ENCODE measurements at regions not wholly inside any gene's neighbourhood (a gene's known extent, or its start where the extent isn't known, plus 50 kb on each side); places are given as distances from the start of the nearest gene placed in this dataset.
"Not testable (repeated sequence)": the region's sequence is repeated elsewhere in the genome, so short reads cannot be mapped to it uniquely, and the experiment has no call there.

DNA sequence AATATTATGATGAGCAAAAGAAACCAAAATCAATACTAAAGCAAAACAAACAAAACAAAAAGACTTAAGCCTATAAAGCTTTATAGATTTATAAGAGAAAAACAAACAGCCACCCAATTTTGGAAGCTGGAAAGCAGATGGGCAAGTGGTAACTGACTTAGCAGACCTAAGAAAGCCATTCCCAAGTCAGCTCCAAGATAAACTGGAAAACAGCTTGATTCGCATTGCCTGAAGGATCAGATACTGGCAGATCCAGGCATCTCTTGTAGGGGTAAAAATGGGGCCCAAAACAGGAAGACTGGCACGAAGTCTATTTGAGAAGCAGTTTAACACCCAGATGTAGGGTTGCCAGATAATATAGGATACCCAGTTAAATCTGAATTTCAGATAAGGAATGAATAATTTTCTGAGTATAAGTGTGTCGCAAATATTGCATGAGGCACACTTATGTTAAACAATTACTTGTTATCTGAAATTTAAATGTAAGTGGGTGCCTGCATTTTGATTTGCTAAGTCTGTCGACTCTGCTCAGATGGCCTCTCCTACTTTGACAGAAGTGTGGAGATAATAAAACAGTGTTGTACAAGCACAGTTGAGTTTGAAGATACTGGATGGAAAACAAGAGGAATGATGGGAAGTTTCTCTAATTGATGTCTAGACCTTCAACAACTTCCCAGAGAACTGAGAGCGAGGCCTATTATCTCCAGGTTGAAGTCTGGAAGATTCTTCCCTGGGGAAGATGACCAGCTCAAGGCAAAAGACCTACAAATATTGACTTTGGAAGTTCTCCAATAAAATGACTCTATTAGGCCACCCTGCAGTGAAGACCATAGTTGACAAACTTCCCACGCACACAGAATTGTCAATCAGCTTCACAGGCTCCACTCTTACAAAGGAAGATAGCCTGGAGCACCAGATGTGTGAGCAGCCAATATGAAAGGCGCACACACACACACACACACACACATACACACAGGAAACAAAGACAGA, 113.4 kb downstream of the FAM50B start:
- DNase-seq = no peak

DNA sequence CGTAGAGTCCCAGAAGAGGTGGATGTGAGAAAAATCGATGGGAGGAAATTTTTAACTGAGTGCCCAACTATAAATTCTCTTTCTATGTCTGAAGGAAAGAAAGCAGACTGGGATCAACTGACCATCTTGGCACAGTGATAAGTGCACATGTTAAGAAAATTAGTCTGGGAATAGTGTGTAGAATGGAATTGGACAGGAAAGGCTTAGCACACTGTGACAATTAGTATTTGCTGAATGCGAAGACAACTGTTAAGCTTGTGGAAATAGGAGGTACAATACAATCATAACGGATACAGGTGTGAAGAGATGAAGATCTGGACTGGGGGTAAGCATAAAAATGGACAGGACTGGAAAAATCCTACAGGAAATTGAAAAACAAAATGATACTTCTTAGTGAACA, 114.3 kb downstream of the FAM50B start:
- DNase-seq = no peak

DNA sequence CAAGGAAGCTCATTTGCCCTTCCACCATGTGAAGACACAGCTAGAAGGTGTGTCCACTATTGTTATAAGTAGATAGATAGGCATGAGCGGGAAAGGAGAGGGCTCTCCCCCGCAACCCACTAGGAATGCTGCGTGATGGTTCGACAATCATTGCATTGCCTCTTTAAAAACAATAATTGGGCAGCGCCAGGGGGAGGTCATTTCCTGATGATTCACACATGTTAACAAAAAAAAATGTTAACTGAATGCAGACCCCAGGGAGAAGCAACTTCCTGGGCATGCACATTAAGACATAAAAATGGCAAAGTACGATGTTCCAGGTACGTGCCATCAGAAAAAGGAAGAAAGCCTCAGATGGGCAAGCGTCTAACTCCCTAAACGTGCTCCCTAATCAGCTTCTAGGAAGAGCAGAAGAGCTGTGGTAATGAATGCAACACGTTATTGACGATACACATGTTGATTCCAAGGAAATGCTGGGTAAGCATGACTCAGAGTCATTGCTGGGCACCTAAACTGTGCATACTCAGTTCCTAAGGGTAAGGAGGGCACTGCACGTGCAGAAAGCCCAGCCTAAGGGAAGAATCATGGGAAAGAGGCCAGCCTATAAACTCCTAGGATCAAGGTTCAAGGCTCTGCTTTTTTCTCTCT, 113.7 kb downstream of the FAM217A start:
- no peak for DNase-seq

DNA sequence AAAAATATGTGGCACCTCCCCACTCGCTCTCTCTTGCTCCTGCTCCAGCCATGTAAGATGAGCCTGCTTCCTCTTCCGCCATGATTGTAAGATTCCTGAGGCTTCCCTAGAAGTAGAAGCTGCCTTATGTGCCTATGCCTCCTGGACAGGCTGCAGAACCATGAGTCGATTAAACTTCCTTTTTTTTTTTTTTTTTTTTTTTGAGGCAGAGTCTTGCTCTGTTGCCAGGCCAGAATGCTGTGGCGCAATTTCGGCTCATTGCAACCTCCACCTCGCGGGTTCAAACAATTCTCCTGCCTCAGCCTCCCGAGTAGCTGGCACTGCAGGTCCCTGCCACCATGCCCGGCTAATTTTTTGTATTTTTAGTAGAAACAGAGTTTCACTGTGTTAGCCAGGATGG, 112.5 kb downstream of the FAM217A start:
- DNase-seq = peak; percentile 15 to 58 (median 42)

DNA sequence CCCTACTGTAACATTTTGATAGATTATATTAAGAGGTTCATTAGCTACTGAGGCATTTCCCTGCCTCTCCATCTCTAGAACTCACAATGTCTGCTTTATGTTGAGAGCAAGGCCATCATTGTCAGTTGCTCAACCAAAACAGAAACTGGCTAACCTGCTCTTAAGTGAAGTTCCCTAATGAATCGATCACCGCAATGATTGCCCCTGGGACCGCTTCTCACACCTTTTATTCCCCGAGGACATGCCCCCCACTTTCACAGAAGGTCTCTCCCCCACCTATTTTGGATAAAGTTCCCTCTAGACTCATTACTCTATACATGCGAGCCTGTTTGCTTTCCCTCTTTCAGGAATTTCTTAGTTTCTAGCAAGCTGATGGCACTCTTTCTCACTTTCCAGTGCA, 108.8 kb downstream of the FAM217A start:
- DNase-seq = no peak

DNA sequence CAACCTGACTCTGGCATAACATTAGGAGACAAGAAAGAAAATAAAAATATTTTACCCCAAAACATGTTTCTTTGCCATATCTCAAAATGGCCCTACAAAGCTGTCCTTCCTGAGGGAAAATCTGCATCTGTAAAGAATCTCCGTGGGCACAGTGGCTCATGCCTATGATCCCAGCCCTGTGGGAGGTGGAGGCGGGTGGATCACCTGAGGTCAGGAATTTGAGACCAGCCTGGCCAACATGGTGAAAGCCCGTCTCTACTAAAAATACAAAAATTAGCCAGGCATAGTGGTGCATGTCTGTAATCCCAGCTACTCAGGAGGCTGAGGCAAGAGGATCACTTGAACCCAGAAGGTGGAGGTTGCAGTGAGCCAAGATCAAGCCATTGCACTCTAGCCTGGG, 105.8 kb downstream of the FAM217A start:
- DNase-seq = not testable (repeated sequence)

DNA sequence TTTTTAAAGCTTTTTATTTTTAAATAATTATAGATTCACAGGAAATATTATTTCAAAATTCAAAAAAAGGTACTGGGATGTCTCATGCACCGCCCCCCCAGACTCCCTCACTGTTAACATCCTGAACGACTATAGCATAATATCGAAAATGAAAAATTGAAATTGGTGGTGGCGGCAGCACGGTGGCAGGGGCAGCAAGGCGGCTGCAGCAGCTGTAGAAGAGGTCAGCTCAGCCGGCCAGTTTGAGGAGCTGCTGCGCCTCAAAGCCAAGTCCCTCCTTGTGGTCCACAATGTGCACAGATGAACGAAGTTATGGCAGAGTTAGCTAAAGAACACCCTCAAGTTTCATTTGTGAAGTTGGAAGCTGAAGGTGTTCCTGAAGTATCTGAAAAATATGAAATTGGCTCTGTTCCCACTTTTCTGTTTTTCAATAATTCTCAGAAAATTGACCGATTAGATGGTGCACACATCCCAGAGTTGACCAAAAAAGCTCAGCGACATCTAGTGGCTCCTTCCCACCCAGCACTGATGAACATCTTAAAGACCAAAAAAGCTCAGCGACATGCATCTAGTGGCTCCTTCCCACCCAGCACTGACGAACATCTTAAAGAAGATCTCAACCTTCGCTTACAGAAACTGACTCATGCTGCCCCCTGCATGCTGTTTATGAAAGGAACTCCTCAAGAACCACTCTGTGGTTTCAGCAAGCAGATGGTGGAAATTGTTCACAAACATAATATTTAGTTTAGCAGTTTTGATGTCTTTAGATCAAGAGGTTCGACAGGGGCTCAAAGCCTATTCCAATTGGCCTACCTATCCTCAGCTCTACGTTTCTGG, 100.8 kb downstream of the FAM217A start:
- DNase-seq = peak; percentile 40 to 71 (median 59)

DNA sequence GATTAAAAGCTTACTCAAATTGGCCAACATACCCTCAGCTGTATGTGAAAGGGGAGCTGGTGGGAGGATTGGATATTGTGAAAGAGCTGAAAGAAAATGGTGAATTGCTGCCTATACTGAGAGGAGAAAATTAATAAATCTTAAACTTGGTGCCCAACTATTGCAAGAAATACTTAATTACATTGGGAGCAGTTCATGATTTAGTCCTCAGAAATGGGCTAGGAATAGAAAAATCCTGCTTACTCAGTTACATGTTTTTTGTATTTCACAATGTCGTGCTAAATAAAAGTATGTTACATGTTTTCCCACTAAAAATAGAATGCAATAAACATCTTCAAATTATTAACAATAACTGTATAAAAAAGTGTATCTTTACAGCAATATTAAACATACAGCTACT, 100.0 kb downstream of the FAM217A start:
- DNase-seq = not testable (repeated sequence)

DNA sequence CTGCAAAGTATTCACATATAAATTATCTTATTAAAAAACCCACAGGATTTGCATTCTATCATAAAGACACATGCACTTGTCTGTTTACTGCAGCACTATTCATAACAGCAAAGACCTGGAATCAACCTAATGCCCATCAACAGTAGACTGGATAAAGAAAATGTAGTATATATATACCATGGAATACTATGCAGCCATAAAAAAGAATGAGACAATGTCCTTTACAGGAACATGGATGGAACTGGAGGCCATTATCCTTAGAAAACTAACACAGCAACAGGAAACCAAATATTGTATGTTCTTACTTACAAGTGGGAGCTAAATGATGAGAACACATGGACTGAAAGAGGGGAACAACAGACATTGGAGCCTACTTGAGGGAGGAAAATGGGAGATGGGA, 97.0 kb downstream of the FAM217A start:
- DNase-seq = no peak

DNA sequence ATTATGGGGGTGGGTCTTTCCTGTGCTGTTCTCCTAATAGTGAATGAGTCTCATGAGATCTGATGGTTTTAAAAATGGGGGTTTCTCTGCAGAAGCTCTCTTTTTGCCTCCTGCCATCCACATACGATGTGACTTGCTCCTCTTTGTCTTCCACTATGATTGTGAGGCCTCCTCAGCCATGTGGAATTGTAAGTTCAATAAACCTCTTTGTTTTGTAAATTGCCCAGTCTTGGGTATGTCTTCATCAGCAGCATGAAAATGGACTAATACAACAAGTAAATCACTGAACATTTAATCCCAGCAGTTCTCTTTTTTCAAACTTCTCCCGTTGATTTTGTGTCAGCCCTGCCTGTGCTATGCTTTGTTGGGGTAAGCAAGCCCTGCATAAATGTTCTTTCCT, 95.2 kb downstream of the FAM217A start:
- no peak for DNase-seq

DNA sequence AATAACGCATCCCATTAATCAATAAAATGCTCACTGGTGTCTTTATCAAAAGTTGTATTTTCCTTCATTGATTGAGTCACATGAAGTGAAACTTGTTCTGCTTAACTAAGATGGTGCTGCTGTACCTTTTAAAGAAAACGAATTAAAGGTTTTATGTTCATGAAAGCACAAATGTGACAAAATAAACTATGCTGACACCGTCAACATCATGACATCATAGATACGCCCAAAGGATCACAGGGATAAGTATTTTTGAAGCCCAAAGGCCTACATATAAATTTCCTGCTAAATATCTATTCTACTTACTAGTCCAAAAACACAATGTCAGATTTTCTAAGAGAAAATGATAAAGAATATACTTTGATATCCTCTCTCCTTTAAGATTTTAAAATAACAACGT, 94.4 kb downstream of the FAM217A start:
- DNase-seq = no peak

DNA sequence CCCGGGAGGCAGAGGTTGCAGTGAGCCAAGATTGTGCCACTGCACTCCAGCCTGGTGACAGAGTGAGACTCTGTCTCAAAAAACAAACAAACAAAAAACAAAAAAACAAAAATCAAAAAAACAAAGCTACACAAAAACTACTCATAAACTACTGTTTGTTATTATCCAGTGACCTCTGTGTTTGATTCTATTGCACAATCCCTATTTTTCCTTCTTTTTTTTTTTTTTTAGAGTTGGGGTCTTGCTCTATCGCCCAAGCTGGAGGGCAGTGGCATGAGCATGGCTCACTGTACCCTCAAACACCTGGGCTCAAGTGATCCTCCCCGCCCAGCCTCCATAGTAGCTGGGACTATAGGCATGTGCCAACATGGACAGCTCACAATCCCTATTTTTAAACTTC, 92.7 kb downstream of the FAM217A start:
- no peak for DNase-seq

DNA sequence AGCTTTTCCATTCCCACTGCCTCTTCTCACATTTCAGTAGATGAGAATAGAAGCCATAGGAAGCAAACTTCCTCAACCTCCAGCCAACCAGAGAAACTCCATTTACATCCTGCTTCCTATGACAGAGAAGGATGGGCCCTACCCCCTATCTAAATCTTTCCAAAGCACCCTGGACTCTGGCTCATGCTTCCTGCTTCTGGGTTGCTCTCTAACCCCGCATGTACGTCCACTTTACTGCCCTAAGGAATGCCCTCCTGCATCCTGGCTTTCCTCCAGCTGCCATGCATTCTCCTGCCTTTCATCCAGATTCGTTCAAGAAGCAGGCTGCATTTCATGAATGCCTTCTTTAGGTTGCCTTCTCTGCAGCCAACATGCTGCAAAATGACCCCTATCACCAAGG, 91.9 kb downstream of the FAM217A start:
- DNase-seq = no peak

DNA sequence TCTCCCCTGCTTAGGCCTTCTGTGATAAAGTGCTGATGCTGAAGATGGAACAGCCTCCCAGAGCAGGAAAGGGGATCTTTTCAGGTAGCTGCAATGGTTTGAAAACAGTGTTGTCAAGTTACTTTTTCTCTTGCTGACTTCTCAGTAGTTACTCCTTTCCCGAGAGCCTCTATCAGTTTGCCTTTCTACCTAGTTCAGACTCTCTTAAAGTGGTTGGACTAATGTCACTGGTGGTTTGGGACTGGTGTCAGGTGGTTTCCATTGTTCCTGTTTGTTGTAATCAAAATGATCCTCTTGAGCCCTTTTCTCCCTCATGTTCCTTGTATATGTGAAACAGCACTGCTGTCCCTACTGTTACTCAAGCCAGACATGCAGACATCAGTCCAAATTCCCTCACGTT, 91.4 kb downstream of the FAM217A start:
- no peak for DNase-seq

DNA sequence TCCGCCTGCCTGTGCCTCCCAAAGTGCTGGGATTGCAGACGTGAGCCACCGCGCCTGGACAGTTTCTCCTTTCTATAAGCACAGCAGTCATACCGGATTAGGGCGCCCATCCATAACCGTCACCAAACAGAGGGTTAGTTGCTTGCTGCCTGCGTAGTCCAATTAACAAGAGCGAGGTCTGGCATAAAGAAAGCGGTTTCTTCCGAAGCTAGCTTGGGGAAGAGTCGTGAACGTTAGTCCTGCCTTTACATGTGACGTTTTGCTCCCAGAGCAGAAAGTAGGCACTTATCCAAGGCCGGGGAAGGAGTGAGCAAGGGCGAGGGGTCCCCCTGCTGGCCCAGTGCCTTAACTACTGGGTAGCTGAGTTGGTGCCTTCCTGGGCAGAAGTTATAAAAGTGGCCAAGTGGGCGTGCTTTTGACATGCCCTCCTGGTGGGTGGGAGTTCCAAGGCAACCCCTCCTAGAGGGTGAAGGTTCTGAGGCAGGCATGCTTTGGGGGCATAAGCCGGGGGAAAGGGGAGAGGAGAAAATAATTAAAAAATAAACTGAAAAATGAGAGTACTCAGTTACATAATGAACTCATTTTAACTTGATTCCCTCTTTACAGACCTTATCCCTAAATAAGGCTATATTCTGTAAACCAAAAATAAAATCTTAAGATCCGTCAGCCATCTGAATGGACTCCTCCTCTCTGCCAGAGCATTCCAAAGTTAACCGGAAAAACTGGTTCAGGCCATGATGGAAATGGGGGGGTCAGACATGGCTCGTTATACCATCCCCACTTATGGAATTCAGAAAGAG, 88.0 kb downstream of the FAM217A start:
- DNase-seq = peak; percentile 86 to 92 (median 89)

DNA sequence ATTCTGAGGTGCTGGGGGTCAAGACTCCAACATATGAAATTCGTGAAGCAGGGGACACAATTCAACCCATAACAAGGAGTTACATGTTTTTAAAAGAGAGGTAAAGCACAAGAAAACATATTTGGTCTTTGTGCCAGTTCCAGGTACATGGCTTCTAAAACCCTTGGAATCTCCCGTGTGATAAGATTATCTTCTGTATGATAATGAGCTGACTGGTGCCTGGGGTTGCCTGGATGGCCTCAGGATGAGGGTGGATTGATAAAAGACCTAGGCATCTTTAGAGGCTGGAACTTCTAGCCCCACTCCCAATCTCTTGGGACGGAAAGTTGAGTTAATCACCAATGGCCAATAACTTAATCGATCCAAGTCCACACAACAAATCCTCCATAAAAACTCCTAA, 87.0 kb downstream of the FAM217A start:
- DNase-seq = no peak

DNA sequence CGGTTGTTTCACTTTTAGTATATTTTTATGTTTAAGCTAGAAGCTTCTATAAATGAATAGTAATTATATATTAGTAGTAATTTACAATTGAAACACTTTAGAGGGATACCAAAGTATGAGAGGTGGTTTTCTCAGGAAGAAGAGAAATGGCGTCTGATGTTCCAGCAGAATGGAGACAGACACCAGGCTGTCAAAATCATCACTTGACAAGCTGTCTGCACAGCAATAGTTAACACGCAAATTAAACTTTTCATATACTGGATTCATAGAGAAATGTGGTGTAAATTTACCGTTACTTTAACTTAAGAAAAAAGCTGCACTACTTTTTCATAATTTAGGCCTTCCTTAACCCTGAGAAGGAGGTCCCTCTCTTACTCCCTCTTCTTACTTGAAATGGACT, 82.6 kb downstream of the FAM217A start:
- no peak for DNase-seq

DNA sequence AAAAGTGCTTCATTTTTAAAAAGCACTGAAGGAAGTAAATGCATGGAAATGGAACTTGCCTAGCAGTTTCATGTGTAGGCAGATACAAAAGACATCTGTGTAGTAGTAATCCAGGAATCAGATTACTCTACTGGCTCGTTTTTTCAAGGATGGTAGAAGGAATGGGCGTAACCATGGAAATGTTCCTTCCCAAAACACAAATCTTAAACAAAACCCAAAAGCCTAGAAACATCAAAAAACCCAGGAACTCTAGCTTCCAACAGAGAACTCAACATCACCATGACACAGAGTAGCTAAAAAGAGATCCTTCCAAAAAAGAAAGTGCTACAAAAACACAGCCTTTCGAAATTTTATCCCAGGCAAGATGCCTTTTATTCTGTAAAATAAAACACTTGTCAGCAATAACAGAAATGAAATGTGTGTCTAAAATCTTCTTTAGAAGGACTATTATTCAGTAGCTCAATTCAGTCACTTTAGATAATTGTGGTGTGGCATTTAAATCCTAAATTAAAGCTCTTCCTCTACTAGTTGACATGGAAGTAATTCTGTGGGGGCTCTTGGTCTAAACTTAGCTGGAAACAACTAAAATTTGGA, 81.7 kb downstream of the FAM217A start:
- no peak for DNase-seq

DNA sequence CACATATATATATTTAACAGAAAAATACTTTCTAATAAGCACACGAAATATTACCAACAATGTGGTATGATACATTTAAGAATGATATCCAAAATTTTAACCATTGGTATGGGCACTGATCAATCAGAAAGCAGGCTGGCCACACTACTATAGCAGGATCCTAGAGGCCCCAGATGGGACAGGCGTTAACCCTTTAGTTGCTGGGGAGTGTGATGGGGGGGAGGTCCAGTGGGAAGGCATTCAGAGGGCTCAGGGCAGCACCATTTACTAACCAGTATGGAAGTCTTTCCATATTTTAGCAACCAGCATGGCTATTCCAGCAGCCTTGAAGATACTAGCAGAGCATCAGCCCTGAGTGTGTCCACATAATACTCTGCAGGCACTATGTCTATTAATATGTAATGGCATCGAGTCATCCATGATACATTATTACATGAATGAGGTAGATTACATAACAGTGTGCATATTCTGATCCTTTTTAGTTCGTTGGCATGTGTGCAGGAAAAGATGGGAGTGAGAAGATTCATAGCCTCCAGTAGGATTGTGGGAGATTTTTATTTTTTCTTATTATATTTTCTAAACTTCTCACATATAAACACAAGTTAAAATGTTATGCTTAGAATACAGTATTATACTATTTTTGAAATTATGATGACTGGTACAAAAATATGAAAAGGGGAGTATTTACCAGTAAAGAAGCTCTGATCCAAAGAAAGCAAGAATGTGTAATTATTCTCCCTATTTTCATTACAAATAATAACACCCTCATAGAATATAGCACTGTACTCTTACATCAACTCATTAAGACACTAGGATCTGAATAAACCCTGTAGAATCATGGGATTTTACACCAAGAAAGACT, 78.9 kb downstream of the FAM217A start:
- DNase-seq = no peak

DNA sequence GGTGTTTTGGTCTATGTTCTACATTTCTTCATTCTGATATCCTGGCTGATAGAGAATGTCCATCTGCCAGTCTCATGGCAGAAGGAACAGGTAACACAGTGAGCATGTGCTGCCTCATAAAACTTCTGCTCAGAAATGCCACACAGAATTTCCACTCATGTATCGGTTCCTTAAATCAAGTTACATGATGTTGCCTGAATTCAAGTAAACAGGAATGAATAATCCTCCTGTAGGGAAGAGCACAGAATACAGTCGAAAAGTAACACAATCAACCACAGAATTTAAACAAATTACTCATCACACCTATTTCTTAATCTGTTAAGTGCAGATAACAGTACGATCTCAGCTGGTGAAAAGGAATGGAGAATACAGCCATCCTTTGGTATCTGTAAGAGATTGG, 74.7 kb downstream of the FAM217A start:
- no peak for DNase-seq

Data from suppressor macrophage (primary cell).